Panc1 (cell line): ENCODE measurements at regions not wholly inside any gene's neighbourhood (a gene's known extent, or its start where the extent isn't known, plus 50 kb on each side); places are given as distances from the start of the nearest gene placed in this dataset.

Source experiments
- ATAC-seq: fragments of 200-7000 bp; cut with Tn5 transposase; 2 replicates; pipeline ENCODE4 v1.9.1; 2020; ENCODE audit warnings: mild to moderate bottlenecking, moderate library complexity
- BruUV-seq: library from RNA; stranded (reverse); fragments of 400-500 nt; replicated peaks from 2 replicates; lab custom pipeline; 2021; lab: Mats Ljungman, UMichigan
- CTCF ChIA-PET: fragments of 300-600 bp; sonication (Branson Sonifier 250); formaldehyde crosslinking; loops from one replicate; lab custom pipeline; 2022; ENCODE audit warnings: antibody characterized with exemption; lab: Charles Lee
- POLR2A ChIA-PET: fragments of 300-600 bp; sonication (Branson Sonifier 250); formaldehyde crosslinking; loops from one replicate; lab custom pipeline; 2022; ENCODE audit warnings: antibody characterized with exemption; lab: Charles Lee
- DNase-seq: peaks from one replicate; pipeline ENCODE4 v3.0.0-alpha.2; 2010; ENCODE audit warnings: low read depth, low spot score
- H3K27ac ChIP-seq: 2 replicates; pipeline ENCODE4 v1.5.1; 2011; ENCODE audit warnings: mild to moderate bottlenecking, low read length, inconsistent platforms
- H3K27me3 ChIP-seq: fragments of 200-500 bp; sonication (Bioruptor generic); 2 replicates; pipeline ENCODE4 v1.6.0; 2014; ENCODE audit warnings: low read length, inconsistent platforms; ENCODE audit not compliant: control insufficient read depth, insufficient read depth
- H3K36me3 ChIP-seq: fragments of 200-500 bp; sonication (Bioruptor generic); 2 replicates; pipeline ENCODE4 v1.5.1; 2014; ENCODE audit warnings: inconsistent platforms, mild to moderate bottlenecking, low read length, moderate library complexity; ENCODE audit not compliant: control insufficient read depth, insufficient read depth
- H3K4me1 ChIP-seq: 2 replicates; pipeline ENCODE4 v1.5.1; 2011; ENCODE audit warnings: inconsistent platforms, mild to moderate bottlenecking, low read length, moderate library complexity; ENCODE audit not compliant: control insufficient read depth, insufficient read depth
- H3K4me3 ChIP-seq, 2 experiments: 2 replicates each; pipeline ENCODE4 v1.5.1; 2011 to 2012; ENCODE audit warnings: low read depth in 2 of 2, low read length in 2 of 2, mild to moderate bottlenecking in 2 of 2, inconsistent platforms in 1 of 2, moderate library complexity in 1 of 2
- H3K9me3 ChIP-seq: fragments of 200-500 bp; sonication (Bioruptor generic); 2 replicates; pipeline ENCODE4 v1.5.1; 2014; ENCODE audit warnings: low read depth, mild to moderate bottlenecking, inconsistent platforms, low read length, moderate library complexity; ENCODE audit not compliant: control insufficient read depth, insufficient read depth
- POLR2AphosphoS5 ChIP-seq: IDR thresholded peaks from 2 replicates; pipeline ENCODE4 v1.6.1; 2012; ENCODE audit warnings: mild to moderate bottlenecking, low read depth, low read length, moderate library complexity
- SIN3A ChIP-seq: IDR thresholded peaks from 2 replicates; pipeline ENCODE4 v1.6.1; 2012; ENCODE audit warnings: low read depth, mild to moderate bottlenecking, low read length, moderate library complexity, borderline replicate concordance; ENCODE audit not compliant: insufficient read depth
- TCF7L2 ChIP-seq: IDR thresholded peaks from 2 replicates; pipeline ENCODE4 v1.6.1; 2011; ENCODE audit warnings: mild to moderate bottlenecking, low read depth, low read length, inconsistent platforms
- in situ Hi-C: cut with HindIII; loops from 2 replicates; pipeline ENCODE4 v1.10.0; 2016; ENCODE audit warnings: low sequenced_read_pairs, low pct_unique_long_range_greater_than_20kb
- intact Hi-C: fragments of 100-400 bp; cut with micrococcal nuclease; formaldehyde crosslinking; loops from one replicate; pipeline ENCODE4 v1.10.0; 2022; ENCODE audit not compliant: unreplicated experiment
- TF ChIP-seq, protein P1 (sequence below): fragments of 450-650 bp; IDR thresholded peaks from 2 replicates; pipeline ENCODE4 v1.5.1; 2017; ENCODE audit warnings: mild to moderate bottlenecking
- TF ChIP-seq, protein P2 (sequence below), 2 experiments: IDR thresholded peaks; 2 replicates each; pipeline ENCODE4 v1.6.1; 2011 to 2012; ENCODE audit warnings: low read depth in 2 of 2, control low read depth in 1 of 2, low read length in 1 of 2, mild to moderate bottlenecking in 1 of 2, moderate library complexity in 1 of 2; ENCODE audit not compliant: insufficient read depth in 1 of 2

DNA sequence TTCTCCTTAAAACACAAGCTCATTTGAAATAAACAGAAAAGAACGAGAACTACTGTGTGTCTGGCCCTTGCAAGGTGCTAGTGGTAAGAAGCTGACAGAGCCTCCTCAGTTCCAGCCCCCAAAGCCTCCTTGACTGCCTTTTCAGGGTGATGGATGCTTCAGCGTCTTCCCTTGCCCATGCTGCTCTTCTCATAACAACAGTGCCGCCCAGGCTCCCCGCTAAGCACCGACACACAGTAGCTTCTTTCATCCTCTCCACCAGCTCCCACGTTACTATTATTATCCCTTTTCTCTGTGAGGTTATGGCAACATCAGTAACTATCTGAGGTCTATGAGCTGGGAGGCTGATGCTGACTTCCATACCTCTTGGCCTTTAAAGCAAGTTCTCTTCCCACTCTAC is 418.6 kb downstream of the TSN start:
- H3K4me1 ChIP-seq = no peaks in the 10 kb centered on the region
- no peak overlapping the region for H3K4me3 ChIP-seq
- H3K36me3 ChIP-seq = no peaks in the 10 kb centered on the region
- ChIA-PET CTCF (no interaction called here), POLR2A (no interaction called here)
- ATAC-seq (no peak), DNase-seq (no peak)
- no peak for TF ChIP-seq TCF7L2
- TF ChIP-seq, protein P1, sequence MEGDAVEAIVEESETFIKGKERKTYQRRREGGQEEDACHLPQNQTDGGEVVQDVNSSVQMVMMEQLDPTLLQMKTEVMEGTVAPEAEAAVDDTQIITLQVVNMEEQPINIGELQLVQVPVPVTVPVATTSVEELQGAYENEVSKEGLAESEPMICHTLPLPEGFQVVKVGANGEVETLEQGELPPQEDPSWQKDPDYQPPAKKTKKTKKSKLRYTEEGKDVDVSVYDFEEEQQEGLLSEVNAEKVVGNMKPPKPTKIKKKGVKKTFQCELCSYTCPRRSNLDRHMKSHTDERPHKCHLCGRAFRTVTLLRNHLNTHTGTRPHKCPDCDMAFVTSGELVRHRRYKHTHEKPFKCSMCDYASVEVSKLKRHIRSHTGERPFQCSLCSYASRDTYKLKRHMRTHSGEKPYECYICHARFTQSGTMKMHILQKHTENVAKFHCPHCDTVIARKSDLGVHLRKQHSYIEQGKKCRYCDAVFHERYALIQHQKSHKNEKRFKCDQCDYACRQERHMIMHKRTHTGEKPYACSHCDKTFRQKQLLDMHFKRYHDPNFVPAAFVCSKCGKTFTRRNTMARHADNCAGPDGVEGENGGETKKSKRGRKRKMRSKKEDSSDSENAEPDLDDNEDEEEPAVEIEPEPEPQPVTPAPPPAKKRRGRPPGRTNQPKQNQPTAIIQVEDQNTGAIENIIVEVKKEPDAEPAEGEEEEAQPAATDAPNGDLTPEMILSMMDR = no peak
- TF ChIP-seq SIN3A = no peak
- no peak for TF ChIP-seq POLR2AphosphoS5
- in situ Hi-C loops = no loop called here
- intact Hi-C loops = no loop called here
- no peak overlapping the region for H3K27ac ChIP-seq
- H3K9me3 ChIP-seq = no peaks in the 10 kb centered on the region
- no peaks in the 10 kb centered on the region for H3K27me3 ChIP-seq
- no TSS peak for BruUV-seq

DNA sequence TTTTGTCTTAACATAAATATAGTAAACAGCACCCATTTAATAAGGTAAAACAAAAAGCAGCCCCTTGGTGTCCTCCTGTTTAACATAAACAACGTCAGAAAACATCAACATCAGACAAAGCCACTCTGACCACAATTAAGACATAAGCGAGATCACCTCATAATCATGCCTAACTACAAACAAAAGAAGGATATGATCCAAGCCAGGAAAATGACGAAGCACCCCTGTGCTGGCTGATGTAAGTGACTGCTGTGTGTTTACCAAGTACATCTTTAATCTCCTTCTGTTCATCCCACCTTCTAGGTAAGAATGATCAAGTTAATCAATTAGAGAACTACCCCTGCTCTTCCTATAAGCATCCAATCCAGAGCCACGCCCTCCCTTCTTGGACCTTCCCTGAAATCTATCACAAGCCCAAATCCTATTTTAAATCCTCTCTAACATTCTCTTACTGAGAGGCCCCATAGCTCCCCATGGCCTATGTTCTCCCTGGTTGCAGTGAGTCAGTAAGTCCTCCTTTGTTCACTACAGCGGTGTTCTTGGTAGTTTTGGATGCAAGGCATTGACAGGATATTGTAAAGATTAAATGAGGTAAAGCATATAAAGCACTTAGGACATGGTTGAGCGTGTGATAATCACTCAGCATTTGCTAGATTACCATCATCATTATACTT is 424.2 kb downstream of the TSN start:
- H3K4me1 ChIP-seq = no peaks in the 10 kb centered on the region
- H3K27me3 ChIP-seq = no peaks in the 10 kb centered on the region
- ChIA-PET CTCF (no interaction called here), POLR2A (no interaction called here)
- no peak for DNase-seq
- TF ChIP-seq, protein P1 = no peak
- TF ChIP-seq POLR2AphosphoS5 = no peak
- BruUV-seq = no TSS peak
- ATAC-seq = no peak
- no peak overlapping the region for H3K27ac ChIP-seq
- no peak overlapping the region for H3K4me3 ChIP-seq
- in situ Hi-C loops = no loop called here
- H3K36me3 ChIP-seq = no peaks in the 10 kb centered on the region
- intact Hi-C loops = no loop called here
- H3K9me3 ChIP-seq = no peaks in the 10 kb centered on the region; the same call in 1 of the 2 replicates

DNA sequence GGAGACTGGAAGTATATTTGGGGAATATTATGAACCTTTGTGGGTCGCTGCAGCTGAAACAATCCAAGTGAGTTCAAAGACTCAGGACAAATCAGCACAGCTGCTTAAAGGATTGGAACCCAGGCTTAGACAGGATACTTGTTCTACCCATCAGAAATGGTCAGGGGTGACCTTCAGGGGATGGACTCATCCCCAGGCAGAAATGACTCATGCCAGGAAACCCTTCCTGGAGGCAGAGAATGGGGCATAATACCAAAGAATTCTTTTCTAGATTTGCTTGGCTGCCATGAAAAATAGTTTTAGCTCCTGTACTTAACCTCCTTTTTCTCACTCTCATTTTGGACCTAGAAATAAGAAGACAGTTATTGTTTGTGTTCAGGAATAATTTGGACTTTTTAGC is 425.5 kb downstream of the TSN start:
- CTCF ChIA-PET = no interaction called here
- H3K4me1 ChIP-seq = no peaks in the 10 kb centered on the region
- no peaks in the 10 kb centered on the region for H3K27me3 ChIP-seq
- in situ Hi-C loops (no loop called here), intact Hi-C loops (no loop called here)
- H3K27ac ChIP-seq = no peak overlapping the region
- POLR2A ChIA-PET = no interaction called here
- no peaks in the 10 kb centered on the region for H3K36me3 ChIP-seq
- TF ChIP-seq TCF7L2 (no peak), SIN3A (no peak), POLR2AphosphoS5 (no peak)
- TF ChIP-seq, protein P2, sequence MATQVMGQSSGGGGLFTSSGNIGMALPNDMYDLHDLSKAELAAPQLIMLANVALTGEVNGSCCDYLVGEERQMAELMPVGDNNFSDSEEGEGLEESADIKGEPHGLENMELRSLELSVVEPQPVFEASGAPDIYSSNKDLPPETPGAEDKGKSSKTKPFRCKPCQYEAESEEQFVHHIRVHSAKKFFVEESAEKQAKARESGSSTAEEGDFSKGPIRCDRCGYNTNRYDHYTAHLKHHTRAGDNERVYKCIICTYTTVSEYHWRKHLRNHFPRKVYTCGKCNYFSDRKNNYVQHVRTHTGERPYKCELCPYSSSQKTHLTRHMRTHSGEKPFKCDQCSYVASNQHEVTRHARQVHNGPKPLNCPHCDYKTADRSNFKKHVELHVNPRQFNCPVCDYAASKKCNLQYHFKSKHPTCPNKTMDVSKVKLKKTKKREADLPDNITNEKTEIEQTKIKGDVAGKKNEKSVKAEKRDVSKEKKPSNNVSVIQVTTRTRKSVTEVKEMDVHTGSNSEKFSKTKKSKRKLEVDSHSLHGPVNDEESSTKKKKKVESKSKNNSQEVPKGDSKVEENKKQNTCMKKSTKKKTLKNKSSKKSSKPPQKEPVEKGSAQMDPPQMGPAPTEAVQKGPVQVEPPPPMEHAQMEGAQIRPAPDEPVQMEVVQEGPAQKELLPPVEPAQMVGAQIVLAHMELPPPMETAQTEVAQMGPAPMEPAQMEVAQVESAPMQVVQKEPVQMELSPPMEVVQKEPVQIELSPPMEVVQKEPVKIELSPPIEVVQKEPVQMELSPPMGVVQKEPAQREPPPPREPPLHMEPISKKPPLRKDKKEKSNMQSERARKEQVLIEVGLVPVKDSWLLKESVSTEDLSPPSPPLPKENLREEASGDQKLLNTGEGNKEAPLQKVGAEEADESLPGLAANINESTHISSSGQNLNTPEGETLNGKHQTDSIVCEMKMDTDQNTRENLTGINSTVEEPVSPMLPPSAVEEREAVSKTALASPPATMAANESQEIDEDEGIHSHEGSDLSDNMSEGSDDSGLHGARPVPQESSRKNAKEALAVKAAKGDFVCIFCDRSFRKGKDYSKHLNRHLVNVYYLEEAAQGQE (IDR thresholded peaks at IDR 0.05; ENCODE audit: insufficient read depth in 1 of 2, low read depth in 2 of 2, low read length in 1 of 2) = no peak
- TF ChIP-seq, protein P1 = no peak
- H3K4me3 ChIP-seq = no peak overlapping the region
- no TSS peak for BruUV-seq
- ATAC-seq (no peak), DNase-seq (no peak)
- no peaks in the 10 kb centered on the region; the same call in 1 of the 2 replicates for H3K9me3 ChIP-seq
